HG03108 (cell line): ENCODE measurements at regions not wholly inside any gene's neighbourhood (a gene's known extent, or its start where the extent isn't known, plus 50 kb on each side); places are given as distances from the start of the nearest gene placed in this dataset.

Experiments
- ATAC-seq: cut with Tn5 transposase; IDR thresholded peaks from one replicate; pipeline ENCODE4 v1.9.1; 2021; ENCODE audit warnings: moderate library complexity; ENCODE audit not compliant: unreplicated experiment

GRCh38 chr11:15613789-15614188 lies 499.1 kb downstream of the INSC start:
- no peak for ATAC-seq

- no peak for ATAC-seq
Measured at GRCh38 chr11:15615398-15616096, 500.8 kb downstream of the INSC start.

GRCh38 chr11:15616130-15617105 lies 501.7 kb downstream of the INSC start:
- no peak for ATAC-seq

- no peak for ATAC-seq
Measured at GRCh38 chr11:15617126-15617525, 502.4 kb downstream of the INSC start.

GRCh38 chr11:15618583-15619032 lies 503.9 kb downstream of the INSC start:
- ATAC-seq = no peak

GRCh38 chr11:15621565-15621964 lies 506.8 kb downstream of the INSC start:
- ATAC-seq = no peak

- ATAC-seq = no peak
Measured at GRCh38 chr11:15622231-15622890, 507.6 kb downstream of the INSC start.

- no peak for ATAC-seq
Measured at GRCh38 chr11:15624701-15625100, 510.0 kb downstream of the INSC start.

- ATAC-seq = no peak
Measured at GRCh38 chr11:15625691-15626090, 511.0 kb downstream of the INSC start.

GRCh38 chr11:15627560-15627959 lies 512.8 kb downstream of the INSC start:
- no peak for ATAC-seq

GRCh38 chr11:15629690-15630321 lies 515.1 kb downstream of the INSC start:
- no peak for ATAC-seq

- no peak for ATAC-seq
Measured at GRCh38 chr11:15630896-15631295, 516.2 kb downstream of the INSC start.

- no peak for ATAC-seq
Measured at GRCh38 chr11:15635521-15635920, 520.8 kb downstream of the INSC start.

GRCh38 chr11:15636521-15637089 lies 521.9 kb downstream of the INSC start:
- no peak for ATAC-seq

- ATAC-seq = no peak
Measured at GRCh38 chr11:15638386-15638787, 523.7 kb downstream of the INSC start.

GRCh38 chr11:15640318-15640717 lies 525.6 kb downstream of the INSC start:
- ATAC-seq = no peak

- no peak for ATAC-seq
Measured at GRCh38 chr11:15641271-15642045, 526.7 kb downstream of the INSC start.

- no peak for ATAC-seq
Measured at GRCh38 chr11:15645201-15645600, 530.5 kb downstream of the INSC start.

- ATAC-seq = no peak
Measured at GRCh38 chr11:15649371-15650104, 534.8 kb downstream of the INSC start.
